Karpas-422 (cell line): ENCODE measurements at regions not wholly inside any gene's neighbourhood (a gene's known extent, or its start where the extent isn't known, plus 50 kb on each side); places are given as distances from the start of the nearest gene placed in this dataset.
A peak's percentile ranks its signal among the peaks of the same experiment; 100 is the strongest.

Experiments used
- DNase-seq: peaks from one replicate; pipeline ENCODE4 v3.0.0-alpha.2; 2015
- H2AFZ ChIP-seq: fragments of 200-600 bp; sonication (generic); 2 replicates; pipeline ENCODE4 v1.6.1; 2014; ENCODE audit warnings: antibody characterized with exemption, low read length, mixed read lengths
- H3K27ac ChIP-seq: fragments of 200-600 bp; sonication (generic); 2 replicates; pipeline ENCODE4 v1.5.1; 2014; ENCODE audit warnings: mild to moderate bottlenecking, low read length, moderate library complexity
- H3K27me3 ChIP-seq: fragments of 200-600 bp; sonication (generic); 2 replicates; pipeline ENCODE4 v1.6.1; 2014; ENCODE audit warnings: low read length, mixed read lengths
- H3K36me3 ChIP-seq: fragments of 200-600 bp; sonication (generic); 2 replicates; pipeline ENCODE4 v1.6.1; 2014; ENCODE audit warnings: low read length, mixed read lengths; ENCODE audit not compliant: insufficient read depth
- H3K4me1 ChIP-seq: fragments of 200-600 bp; sonication (generic); 2 replicates; pipeline ENCODE4 v1.6.1; 2014; ENCODE audit warnings: mild to moderate bottlenecking, low read length, mixed read lengths
- H3K4me2 ChIP-seq: fragments of 200-600 bp; sonication (generic); 2 replicates; pipeline ENCODE4 v1.6.1; 2014; ENCODE audit warnings: low read length, low read depth, mild to moderate bottlenecking; ENCODE audit not compliant: poor library complexity, severe bottlenecking
- H3K4me3 ChIP-seq: fragments of 200-600 bp; sonication (generic); 2 replicates; pipeline ENCODE4 v1.5.1; 2014; ENCODE audit warnings: mild to moderate bottlenecking, antibody characterized with exemption, low read length, mixed read lengths
- H3K79me2 ChIP-seq: fragments of 200-600 bp; sonication (generic); 2 replicates; pipeline ENCODE4 v1.6.1; 2014; ENCODE audit warnings: mild to moderate bottlenecking, low read length, mixed read lengths
- H3K9ac ChIP-seq: fragments of 200-600 bp; sonication (generic); 2 replicates; pipeline ENCODE4 v1.6.0; 2014; ENCODE audit warnings: low read length
- H3K9me2 ChIP-seq: fragments of 200-600 bp; sonication (generic), shearing (Covaris generic); replicated peaks from 2 replicates; pipeline ENCODE4 v1.6.0; 2014; ENCODE audit warnings: mild to moderate bottlenecking, low read length, moderate library complexity; ENCODE audit not compliant: insufficient read depth
- H3K9me3 ChIP-seq: fragments of 300-700, 200-600 bp; sonication (generic); 2 replicates; pipeline ENCODE4 v1.6.1; 2014; ENCODE audit warnings: low read length, mixed read lengths
- H4K20me1 ChIP-seq: fragments of 200-600 bp; sonication (generic); 2 replicates; pipeline ENCODE4 v1.6.1; 2014; ENCODE audit warnings: mild to moderate bottlenecking, antibody characterized with exemption, low read length, low read depth; ENCODE audit not compliant: insufficient read depth

DNA sequence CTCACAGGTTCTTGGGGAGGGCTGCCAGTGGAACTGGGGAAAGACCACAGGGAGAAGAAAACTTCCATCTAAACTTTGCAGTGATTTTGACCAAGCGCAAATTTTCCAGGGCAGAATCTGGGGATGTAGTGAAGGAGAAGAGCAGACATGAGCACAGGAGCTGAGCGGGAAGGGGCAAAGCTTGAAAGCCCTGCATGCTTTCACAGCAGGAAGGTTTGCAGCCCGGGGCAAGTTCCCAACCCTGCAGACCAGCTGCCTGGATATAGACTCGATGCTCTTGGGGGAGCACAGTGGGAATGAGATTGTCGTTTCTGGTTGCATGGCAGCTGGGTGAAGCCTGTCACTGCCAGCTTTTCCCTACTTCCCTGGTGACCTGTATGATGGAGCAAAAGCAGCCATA lies 276.8 kb upstream of the RORB start:
- Histone ChIP-seq H3K9me2 (no peaks in the 10 kb centered on the region), H3K79me2 (no peaks in the 10 kb centered on the region), H4K20me1 (no peaks in the 10 kb centered on the region), H3K9me3 (no peaks in the 10 kb centered on the region), H3K9ac (no peak overlapping the region), H3K36me3 (no peaks in the 10 kb centered on the region), H3K4me3 (no peak overlapping the region), H3K27ac (no peak overlapping the region), H3K27me3 (no peaks in the 10 kb centered on the region), H2AFZ (no peak overlapping the region), H3K4me2 (no peak overlapping the region), H3K4me1 (no peaks in the 10 kb centered on the region)
- DNase-seq: no peak

DNA sequence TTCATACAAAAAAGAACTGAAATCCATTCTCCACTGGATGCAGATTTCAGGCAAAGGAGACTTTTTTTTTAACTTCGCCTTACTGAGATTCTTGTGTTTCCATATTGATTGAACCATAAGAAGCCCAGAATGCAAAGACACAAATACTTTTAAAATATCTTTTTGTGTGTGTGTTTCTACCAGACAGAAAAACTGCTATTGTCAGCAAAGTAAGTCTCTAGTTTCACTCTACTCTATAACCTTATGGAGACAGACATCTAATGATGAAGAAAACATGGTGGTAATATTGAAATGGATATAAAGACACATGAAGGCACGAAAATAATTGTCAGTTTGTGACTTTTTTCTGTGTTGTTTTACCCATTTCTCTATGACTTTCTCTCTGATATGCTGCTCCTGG lies 260.3 kb upstream of the RORB start:
- no peak overlapping the region for H3K4me2 ChIP-seq
- no peaks in the 10 kb centered on the region for H3K79me2 ChIP-seq
- 0 out of 2 replicates have a peak, but pooled peaks cover under 1% of the 10 kb centered on the region for H3K9me3 ChIP-seq
- H3K36me3 ChIP-seq: no peaks in the 10 kb centered on the region
- H3K4me1 ChIP-seq: no peaks in the 10 kb centered on the region
- H3K27me3 ChIP-seq: no peaks in the 10 kb centered on the region
- H3K27ac ChIP-seq: no peak overlapping the region
- no peak overlapping the region for H3K9ac ChIP-seq
- no peak for DNase-seq
- no peaks in the 10 kb centered on the region for H4K20me1 ChIP-seq
- H2AFZ ChIP-seq: no peak overlapping the region
- no peak overlapping the region for H3K4me3 ChIP-seq
- H3K9me2 ChIP-seq: no peaks in the 10 kb centered on the region

DNA sequence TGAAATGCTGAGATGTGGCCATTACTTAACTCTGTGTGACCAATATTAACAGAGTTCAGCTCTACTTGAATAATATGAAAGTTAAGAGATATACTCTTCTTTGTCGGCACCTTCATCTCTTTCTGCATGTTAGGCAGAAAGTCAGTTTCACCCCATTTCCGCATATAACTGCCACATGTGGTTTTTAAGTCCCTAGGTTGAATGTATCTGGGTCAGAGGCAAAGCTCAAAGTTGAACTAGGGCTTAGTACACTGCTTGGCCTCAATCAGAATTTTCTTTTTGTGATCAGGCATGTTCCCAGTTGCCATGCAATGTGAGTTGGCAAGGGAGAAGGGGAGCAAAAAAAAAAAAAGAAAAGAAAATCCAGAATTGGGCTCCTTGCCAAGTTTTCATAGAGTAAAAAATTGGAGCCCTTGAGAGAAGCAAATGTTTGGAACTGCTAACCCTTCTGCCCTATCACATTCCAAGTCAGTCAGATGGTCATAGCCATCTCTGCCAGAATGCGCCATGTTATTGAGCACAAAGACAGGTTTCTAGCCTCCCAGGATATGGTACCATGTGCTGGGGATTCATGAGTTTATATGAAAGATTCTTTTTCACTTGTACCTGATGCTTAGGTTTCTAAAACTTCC lies 251.2 kb upstream of the RORB start:
- no peaks in the 10 kb centered on the region for H4K20me1 ChIP-seq
- H3K4me2 ChIP-seq: no peak overlapping the region
- no peak overlapping the region for H3K27ac ChIP-seq
- H3K36me3 ChIP-seq: no peaks in the 10 kb centered on the region
- peaks cover 6% of the 10 kb centered on the region; the same call in 1 of the 2 replicates for H3K9me3 ChIP-seq
- no peaks in the 10 kb centered on the region for H3K79me2 ChIP-seq
- H3K9ac ChIP-seq: no peak overlapping the region
- no peaks in the 10 kb centered on the region for H3K27me3 ChIP-seq
- H3K4me1 ChIP-seq: no peaks in the 10 kb centered on the region
- no peak overlapping the region for H3K4me3 ChIP-seq
- DNase-seq: no peak
- no peak overlapping the region for H2AFZ ChIP-seq
- H3K9me2 ChIP-seq: no peaks in the 10 kb centered on the region

DNA sequence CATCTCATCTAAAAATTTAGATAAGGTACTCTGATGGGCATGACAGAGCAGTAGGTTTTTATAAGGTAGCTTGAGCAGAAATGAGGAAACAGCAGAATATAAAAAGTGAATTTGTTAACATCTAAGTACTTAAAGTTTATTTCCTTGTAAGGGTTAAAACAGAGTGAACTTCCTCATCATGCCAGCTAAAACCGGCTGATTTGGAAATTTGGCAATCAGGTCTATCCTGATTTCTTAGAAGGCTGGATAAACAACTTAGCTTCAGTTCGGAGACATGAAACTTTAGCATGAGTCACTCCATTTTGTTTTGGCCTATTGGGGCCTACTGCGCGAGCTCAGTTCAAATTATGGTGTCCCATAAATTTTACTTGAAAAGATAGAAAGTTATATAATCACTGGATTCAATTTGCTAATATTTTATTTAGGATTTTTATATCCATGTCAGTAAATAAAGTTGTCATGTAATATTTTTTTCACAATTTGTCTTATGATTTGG lies 241.6 kb upstream of the RORB start:
- DNase-seq: no peak
- Histone ChIP-seq H3K4me2 (no peak overlapping the region), H3K27me3 (no peaks in the 10 kb centered on the region), H4K20me1 (no peaks in the 10 kb centered on the region), H3K79me2 (no peaks in the 10 kb centered on the region), H3K9me3 (no peaks in the 10 kb centered on the region), H2AFZ (no peak overlapping the region), H3K4me1 (no peaks in the 10 kb centered on the region), H3K36me3 (no peaks in the 10 kb centered on the region), H3K9me2 (no peaks in the 10 kb centered on the region), H3K27ac (no peak overlapping the region), H3K4me3 (no peak overlapping the region), H3K9ac (no peak overlapping the region)

DNA sequence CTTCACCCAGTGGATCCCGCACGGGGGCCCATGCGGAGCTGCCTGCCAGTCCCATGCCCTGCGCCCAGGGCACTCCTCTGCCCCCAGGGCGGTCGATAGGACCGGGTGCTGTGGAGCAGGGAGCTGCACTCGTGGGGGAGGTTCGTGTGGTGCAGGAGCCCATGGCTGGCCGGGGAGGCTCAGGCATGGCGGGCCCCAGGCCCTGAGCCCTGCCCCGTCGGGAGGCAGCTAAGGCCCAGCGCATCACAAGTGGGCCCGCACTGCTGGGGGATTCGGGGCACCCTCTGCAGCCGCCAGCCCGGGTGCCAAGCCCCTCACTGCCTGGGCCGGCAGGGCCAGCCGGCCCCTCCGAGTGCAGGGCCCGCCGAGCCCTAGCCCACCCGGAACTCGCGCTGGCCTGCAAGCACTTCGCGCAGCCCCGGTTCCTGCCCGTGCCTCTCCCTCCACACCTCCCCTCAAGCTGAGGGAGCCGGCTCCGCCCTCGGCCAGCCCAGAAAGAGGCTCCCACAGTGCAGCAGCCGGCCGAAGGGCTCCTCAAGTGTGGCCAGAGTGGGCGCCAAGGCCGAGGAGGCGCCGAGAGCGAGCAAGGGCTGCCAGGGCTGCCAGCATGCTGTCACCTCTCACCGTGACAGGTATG lies 221.1 kb upstream of the RORB start:
- no peaks in the 10 kb centered on the region for H4K20me1 ChIP-seq
- no peaks in the 10 kb centered on the region for H3K36me3 ChIP-seq
- H2AFZ ChIP-seq: no peak overlapping the region
- no peak for DNase-seq
- no peak overlapping the region for H3K9ac ChIP-seq
- no peaks in the 10 kb centered on the region for H3K27me3 ChIP-seq
- no peak overlapping the region for H3K27ac ChIP-seq
- H3K79me2 ChIP-seq: no peaks in the 10 kb centered on the region
- no peaks in the 10 kb centered on the region for H3K4me1 ChIP-seq
- no peak overlapping the region for H3K4me2 ChIP-seq
- H3K9me2 ChIP-seq: no peaks in the 10 kb centered on the region
- no peak overlapping the region for H3K4me3 ChIP-seq
- no peaks in the 10 kb centered on the region for H3K9me3 ChIP-seq

DNA sequence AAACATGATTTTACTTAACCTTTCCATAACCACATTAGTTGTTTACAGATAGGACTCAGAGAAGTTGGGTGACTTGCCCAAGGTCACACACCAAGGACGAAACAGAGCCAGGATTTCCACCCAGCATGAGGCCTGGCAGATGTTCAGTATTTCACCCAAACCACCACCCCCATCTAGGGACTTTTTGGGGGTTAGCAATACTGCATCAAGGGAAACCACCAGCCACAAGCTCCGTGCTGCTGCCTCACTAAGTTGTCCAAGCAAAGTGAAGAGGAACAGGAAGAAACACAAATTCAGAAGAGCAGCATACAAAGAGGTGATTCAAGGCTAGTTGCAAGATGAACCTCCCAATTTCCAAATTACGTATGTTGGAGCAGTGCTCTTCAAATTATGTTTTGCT lies 219.6 kb upstream of the RORB start:
- Histone ChIP-seq H4K20me1 (no peaks in the 10 kb centered on the region), H3K4me3 (no peak overlapping the region), H3K9me2 (no peaks in the 10 kb centered on the region), H3K9me3 (no peaks in the 10 kb centered on the region), H3K27me3 (no peaks in the 10 kb centered on the region), H3K4me1 (no peaks in the 10 kb centered on the region), H3K9ac (no peak overlapping the region), H3K79me2 (no peaks in the 10 kb centered on the region), H2AFZ (no peak overlapping the region), H3K4me2 (no peak overlapping the region), H3K27ac (no peak overlapping the region), H3K36me3 (no peaks in the 10 kb centered on the region)
- DNase-seq: no peak

DNA sequence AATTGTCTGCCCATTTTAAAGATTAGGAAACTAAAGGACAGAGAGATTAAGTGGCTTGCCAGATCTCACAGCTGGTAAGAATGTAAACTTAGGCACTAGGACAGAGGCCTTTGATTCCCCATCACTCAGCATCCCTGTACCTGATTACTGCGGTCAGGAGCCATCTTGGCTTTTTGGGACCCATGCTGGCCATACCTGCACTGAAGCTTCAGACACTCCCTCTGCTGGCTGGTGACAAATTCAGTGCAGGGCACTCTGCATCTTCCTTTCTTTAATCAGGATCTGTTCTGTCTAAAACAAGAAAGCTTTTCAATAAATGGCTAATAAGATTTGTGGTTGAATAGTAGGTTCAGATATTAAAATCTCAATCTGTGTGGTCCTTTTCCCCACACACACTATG lies 215.5 kb upstream of the RORB start:
- no peak overlapping the region for H3K4me3 ChIP-seq
- no peak overlapping the region for H2AFZ ChIP-seq
- no peak overlapping the region for H3K27ac ChIP-seq
- no peak overlapping the region for H3K4me2 ChIP-seq
- no peak overlapping the region for H3K9ac ChIP-seq
- H3K4me1 ChIP-seq: no peaks in the 10 kb centered on the region
- no peaks in the 10 kb centered on the region for H3K79me2 ChIP-seq
- H3K36me3 ChIP-seq: no peaks in the 10 kb centered on the region
- H3K9me3 ChIP-seq: no peaks in the 10 kb centered on the region
- H4K20me1 ChIP-seq: no peaks in the 10 kb centered on the region
- no peaks in the 10 kb centered on the region for H3K9me2 ChIP-seq
- H3K27me3 ChIP-seq: no peaks in the 10 kb centered on the region
- peak; percentile 58 for DNase-seq

DNA sequence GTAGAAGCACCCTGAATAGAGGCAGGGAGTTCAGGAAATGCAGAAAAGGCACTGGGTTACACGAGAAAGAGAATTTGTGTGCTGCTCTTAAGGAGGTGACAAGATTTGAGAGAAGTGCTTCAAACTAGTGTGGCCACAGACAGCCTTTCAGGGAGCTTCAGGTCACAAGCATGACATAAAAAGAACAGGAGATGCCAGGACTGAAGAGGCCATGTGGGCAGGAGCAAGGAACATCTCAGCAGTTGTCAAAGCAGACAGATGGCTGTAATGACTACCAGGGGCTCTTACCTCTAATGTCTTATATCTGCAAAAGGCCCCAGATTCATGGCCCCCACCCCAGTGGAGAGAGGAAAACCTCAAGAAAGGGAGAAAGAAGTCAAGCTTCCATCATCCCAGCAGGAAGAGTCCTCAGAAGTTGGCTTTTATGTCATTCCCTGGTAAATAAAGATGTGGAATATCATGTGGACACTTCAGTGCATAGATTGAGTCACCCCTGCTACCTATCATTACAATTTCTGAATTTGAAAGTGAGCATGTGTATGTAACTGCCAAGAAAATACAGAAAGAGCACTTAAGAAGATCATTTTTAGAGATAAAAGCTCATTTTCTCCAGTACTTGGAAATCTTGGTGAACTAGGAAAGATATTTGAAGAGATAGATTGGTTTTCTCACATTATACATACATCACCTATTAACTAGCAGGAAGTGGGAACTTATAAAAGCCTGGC lies 214.4 kb upstream of the RORB start:
- no peak overlapping the region for H3K27ac ChIP-seq
- no peak overlapping the region for H3K9ac ChIP-seq
- H3K79me2 ChIP-seq: no peaks in the 10 kb centered on the region
- no peak for DNase-seq
- no peak overlapping the region for H2AFZ ChIP-seq
- no peak overlapping the region for H3K4me2 ChIP-seq
- H3K9me2 ChIP-seq: no peaks in the 10 kb centered on the region
- no peaks in the 10 kb centered on the region for H3K9me3 ChIP-seq
- no peaks in the 10 kb centered on the region for H3K27me3 ChIP-seq
- H4K20me1 ChIP-seq: no peaks in the 10 kb centered on the region
- H3K36me3 ChIP-seq: no peaks in the 10 kb centered on the region
- no peaks in the 10 kb centered on the region for H3K4me1 ChIP-seq
- no peak overlapping the region for H3K4me3 ChIP-seq
